Activated naive CD4-positive, alpha-beta T cell treated with anti-CD3 and anti-CD28 coated beads, Interleukin-2, amount 50 U/mL, for 24 hours (primary cell): ENCODE measurements at regions not wholly inside any gene's neighbourhood (a gene's known extent, or its start where the extent isn't known, plus 50 kb on each side); places are given as distances from the start of the nearest gene placed in this dataset.
"Not testable (repeated sequence)": the region's sequence is repeated elsewhere in the genome, so short reads cannot be mapped to it uniquely, and the experiment has no call there.

Experiments
- H3K27ac Mint-ChIP-seq: one replicate; pipeline ENCODE4 v1.8.0; 2021; ENCODE audit warnings: mild to moderate bottlenecking, mixed read lengths
- H3K27me3 Mint-ChIP-seq: one replicate; pipeline ENCODE4 v1.8.0; 2021; ENCODE audit warnings: mixed read lengths
- H3K36me3 Mint-ChIP-seq: one replicate; pipeline ENCODE4 v1.8.0; 2021; ENCODE audit warnings: mixed read lengths
- H3K4me1 Mint-ChIP-seq: one replicate; pipeline ENCODE4 v1.8.0; 2021; ENCODE audit warnings: mixed read lengths
- H3K4me3 Mint-ChIP-seq: one replicate; pipeline ENCODE4 v1.8.0; 2021; ENCODE audit warnings: mild to moderate bottlenecking, mixed read lengths
- H3K9me3 Mint-ChIP-seq: one replicate; pipeline ENCODE4 v1.8.0; 2021; ENCODE audit warnings: mixed read lengths

- H3K9me3 Mint-ChIP-seq = no peaks in the 10 kb centered on the region
- H3K4me1 Mint-ChIP-seq = no peaks in the 10 kb centered on the region
- no peak overlapping the region for H3K27ac Mint-ChIP-seq
- H3K36me3 Mint-ChIP-seq = no peaks in the 10 kb centered on the region
- H3K27me3 Mint-ChIP-seq = no peaks in the 10 kb centered on the region
- H3K4me3 Mint-ChIP-seq = no peak overlapping the region
Measured at GRCh38 chr17:30589431-30589830, 112.2 kb downstream of the GOSR1 start.

GRCh38 chr17:30588798-30589247, 111.6 kb downstream of the GOSR1 start:
- Mint-ChIP-seq H3K27me3 (no peaks in the 10 kb centered on the region), H3K4me3 (no peak overlapping the region), H3K36me3 (no peaks in the 10 kb centered on the region), H3K4me1 (no peaks in the 10 kb centered on the region), H3K9me3 (no peaks in the 10 kb centered on the region), H3K27ac (no peak overlapping the region)

- Mint-ChIP-seq H3K9me3 (no peaks in the 10 kb centered on the region), H3K36me3 (no peaks in the 10 kb centered on the region), H3K27ac (no peak overlapping the region), H3K4me3 (no peak overlapping the region), H3K4me1 (no peaks in the 10 kb centered on the region), H3K27me3 (no peaks in the 10 kb centered on the region)
Measured at GRCh38 chr17:30586818-30587595, 109.8 kb downstream of the GOSR1 start.

- Mint-ChIP-seq H3K4me1 (no peaks in the 10 kb centered on the region), H3K36me3 (no peaks in the 10 kb centered on the region)
Measured at GRCh38 chr17:30584810-30585209, 107.6 kb downstream of the GOSR1 start.

GRCh38 chr17:30580916-30581315, 103.7 kb downstream of the GOSR1 start:
- H3K4me1 Mint-ChIP-seq = no peaks in the 10 kb centered on the region
- H3K27ac Mint-ChIP-seq = no peak overlapping the region
- H3K4me3 Mint-ChIP-seq = no peak overlapping the region
- no peaks in the 10 kb centered on the region for H3K36me3 Mint-ChIP-seq
- no peaks in the 10 kb centered on the region for H3K27me3 Mint-ChIP-seq
- H3K9me3 Mint-ChIP-seq = no peaks in the 10 kb centered on the region

More at GRCh38 chr17:30584810-30585209, 107.6 kb downstream of the GOSR1 start:
- peak overlapping the region; percentile 60 for H3K27ac Mint-ChIP-seq
- no peak overlapping the region for H3K4me3 Mint-ChIP-seq
- no peaks in the 10 kb centered on the region for H3K9me3 Mint-ChIP-seq
- H3K27me3 Mint-ChIP-seq = no peaks in the 10 kb centered on the region

- Mint-ChIP-seq H3K27me3 (no peaks in the 10 kb centered on the region), H3K9me3 (no peaks in the 10 kb centered on the region), H3K27ac (no peak overlapping the region), H3K4me3 (no peak overlapping the region), H3K4me1 (no peaks in the 10 kb centered on the region), H3K36me3 (no peaks in the 10 kb centered on the region)
Measured at GRCh38 chr17:30579610-30580315, 102.6 kb downstream of the GOSR1 start.

- not testable (repeated sequence) for H3K27me3 Mint-ChIP-seq, H3K9me3 Mint-ChIP-seq, H3K4me1 Mint-ChIP-seq, H3K36me3 Mint-ChIP-seq, H3K27ac Mint-ChIP-seq, H3K4me3 Mint-ChIP-seq
Measured at GRCh38 chr17:30578015-30578717, 101.0 kb downstream of the GOSR1 start.
